NCI-H345 (cell line): ENCODE measurements at regions not wholly inside any gene's neighbourhood (a gene's known extent, or its start where the extent isn't known, plus 50 kb on each side); places are given as distances from the start of the nearest gene placed in this dataset.

ENCODE experiments used
- DNase-seq: peaks from one replicate; lab custom pipeline; 2025; lab: John Stamatoyannopoulos, UW

- DNase-seq = no peak
Observed at GRCh38 chr10:94192974-94193373, 169.8 kb downstream of the NOC3L start.

GRCh38 chr10:94193466-94193924 is 169.2 kb downstream of the NOC3L start:
- DNase-seq = no peak

DNA sequence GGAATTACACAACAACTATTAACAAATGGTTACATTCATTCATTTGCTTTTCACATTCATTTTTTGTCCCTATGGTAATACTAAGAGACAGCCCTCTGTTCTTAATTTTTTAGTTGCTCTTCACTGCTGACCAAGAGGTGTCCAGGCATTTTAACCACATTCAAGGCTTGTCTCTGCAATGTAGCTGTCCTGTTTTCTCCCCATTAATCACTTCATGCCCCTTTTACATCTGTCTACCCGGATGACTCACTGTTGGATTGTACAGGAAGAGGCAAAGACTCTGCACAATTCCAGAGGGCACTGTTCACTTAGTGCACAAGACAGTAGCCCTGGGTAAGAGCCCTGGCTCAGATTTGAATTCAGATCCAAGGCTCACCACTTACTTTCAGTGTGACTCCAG is 168.5 kb downstream of the NOC3L start:
- DNase-seq = no peak

GRCh38 chr10:94197241-94197640 is 165.5 kb downstream of the NOC3L start:
- no peak for DNase-seq

DNA sequence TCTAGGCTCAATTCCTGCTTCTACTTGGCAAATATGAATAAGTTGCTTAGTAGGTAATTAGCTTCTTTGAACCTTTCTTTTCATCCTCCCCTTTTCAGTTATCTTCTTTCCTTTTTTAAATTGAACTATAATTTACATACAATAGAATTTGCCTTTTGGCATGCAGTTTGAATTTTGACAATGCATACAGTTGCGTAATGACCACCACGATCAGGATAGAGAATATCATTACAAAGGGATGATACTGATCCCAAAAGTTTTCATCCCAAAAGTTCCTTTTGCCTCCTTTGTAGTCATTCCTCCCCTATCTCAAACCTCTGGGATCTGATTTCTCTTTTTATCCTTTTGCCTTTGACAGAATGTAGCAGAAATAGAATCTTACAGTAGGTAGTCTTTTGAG is 164.4 kb downstream of the NOC3L start:
- DNase-seq = no peak

GRCh38 chr10:94199565-94199964 is 163.2 kb downstream of the NOC3L start:
- DNase-seq = no peak

DNA sequence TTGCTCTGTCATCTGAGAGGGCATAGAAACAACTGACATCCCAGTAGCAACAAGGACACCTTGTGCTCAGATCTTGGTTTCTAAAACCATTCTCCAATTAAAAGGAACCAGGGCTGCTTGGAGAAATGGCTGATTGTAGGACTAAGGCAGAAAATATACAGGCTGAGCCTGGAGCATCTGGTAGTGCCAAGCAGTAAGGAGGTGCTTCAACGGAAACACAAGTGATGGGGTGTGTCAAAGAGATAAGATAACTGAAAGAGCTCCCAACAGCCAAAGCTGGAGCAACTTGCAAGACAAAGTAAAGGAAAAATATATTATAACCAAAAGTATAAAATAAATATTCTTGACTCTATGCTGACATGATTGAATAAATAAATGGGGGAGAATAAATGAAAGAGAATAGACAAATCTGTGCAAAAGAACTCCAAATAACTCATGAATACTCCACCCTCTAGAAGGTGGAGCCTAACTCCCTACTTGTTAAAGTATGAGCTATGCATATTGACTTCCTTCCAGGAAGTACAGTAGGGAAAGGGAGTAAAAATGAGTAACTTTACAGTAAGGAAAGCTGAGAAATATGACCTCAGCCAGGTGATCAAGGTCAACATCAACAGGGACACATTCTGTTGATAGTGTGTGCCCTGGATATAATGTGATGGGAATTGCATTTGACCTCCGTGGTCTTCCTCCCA is 162.4 kb downstream of the NOC3L start:
- DNase-seq = no peak

GRCh38 chr10:94205396-94205831 is 157.3 kb downstream of the NOC3L start:
- no peak for DNase-seq

DNA sequence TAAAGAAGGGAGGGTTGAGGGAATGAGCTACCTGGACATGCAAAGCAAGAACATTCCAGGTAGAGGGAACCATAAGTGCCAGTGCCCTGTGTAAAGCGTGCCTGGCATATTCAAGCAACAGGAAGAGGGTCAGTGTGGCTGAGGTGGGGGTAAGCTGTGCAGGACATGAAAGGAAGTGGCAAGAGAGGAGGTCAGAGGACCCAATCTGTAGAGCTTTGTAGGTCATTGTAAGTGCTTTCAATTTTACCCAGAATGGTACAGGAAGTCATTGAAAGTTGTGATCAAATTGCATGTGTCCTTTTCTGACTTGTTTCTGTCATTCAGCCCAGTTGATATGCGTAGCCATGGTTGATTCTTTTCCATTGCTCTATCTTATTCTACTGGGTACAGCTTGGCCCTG is 156.6 kb downstream of the NOC3L start:
- no peak for DNase-seq

- DNase-seq = no peak
Observed at GRCh38 chr10:94208315-94208714, 154.4 kb downstream of the NOC3L start.

DNA sequence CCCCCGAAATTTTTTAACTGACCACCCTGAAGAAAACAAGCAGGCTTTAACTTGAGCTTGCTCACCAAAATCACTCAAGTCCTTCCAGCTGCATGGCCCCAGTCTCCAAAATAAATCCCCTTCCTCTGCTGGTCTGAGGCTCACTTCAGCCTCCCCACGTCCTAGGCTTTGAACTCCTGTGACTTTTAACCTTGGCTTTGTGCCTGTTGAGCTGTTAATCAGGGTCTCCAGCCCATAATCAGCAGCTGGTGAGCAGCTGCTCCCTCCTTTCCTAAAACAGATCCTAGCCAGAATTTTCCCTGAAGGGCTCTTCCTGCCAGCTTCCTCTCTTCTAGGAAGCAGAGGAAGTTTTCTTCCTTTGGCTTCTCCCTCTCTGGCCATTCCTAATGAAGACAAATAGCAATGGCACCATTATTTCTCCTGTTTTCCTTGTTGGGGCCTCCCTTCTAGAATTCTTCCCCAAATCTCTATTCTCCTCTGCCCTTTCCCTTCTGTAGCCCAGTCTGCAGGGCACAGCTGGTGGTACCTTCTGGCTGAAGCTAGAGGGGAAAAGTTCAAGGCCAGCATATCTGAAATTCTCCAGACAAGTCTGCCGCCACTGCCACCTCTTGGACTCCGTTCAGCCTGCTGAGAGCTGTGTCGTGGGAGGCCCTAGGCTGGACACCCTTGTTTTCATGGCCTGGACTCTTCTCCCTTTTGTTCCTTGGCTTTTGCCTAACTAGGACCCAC is 152.1 kb downstream of the NOC3L start:
- DNase-seq = no peak

GRCh38 chr10:94211169-94211510 is 151.6 kb downstream of the NOC3L start:
- DNase-seq = no peak

DNA sequence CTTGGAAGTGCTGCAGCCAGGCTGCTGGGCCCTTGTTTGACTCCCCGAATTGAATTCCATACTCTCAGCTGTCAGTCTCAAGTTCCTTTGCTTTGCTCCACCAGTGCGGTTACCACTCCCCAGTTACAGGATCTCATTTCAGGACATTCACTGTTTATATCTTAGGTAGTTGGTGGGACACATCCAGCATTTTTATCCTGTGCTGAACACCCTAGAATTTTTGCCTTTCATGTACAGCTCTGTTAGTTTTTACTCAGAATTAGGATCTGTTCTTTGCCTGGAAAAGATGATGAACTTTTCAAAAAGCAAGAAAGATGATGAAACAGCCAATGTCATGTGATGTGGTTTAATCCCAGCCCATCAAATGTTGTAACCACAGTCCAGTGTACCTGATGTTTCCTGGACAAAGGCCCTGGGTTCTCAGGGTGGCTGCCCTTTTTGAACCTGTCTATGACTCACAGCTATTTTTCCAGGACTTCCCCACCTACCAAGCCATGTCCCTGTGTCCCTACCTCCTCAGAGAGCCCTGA is 149.7 kb downstream of the NOC3L start:
- DNase-seq = no peak

DNA sequence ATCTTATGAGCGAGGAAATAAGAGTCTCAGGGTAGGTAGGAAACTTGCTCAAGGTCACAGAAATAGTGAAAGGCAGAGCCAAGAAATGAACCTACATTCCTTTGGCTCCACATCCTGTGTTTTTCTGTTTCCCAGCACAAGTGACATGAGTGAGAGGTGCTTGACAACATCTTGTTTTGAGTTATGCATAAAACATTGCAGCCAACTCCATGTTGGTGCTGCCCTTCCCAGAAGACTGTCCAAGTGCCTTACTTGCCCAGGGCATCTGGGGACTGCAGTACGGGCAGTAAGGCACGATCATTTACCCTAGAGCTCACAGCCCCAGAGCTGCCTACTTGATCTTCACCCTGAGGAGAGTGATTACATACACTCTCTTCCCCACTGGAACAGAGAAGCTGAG is 148.8 kb downstream of the NOC3L start:
- no peak for DNase-seq

DNA sequence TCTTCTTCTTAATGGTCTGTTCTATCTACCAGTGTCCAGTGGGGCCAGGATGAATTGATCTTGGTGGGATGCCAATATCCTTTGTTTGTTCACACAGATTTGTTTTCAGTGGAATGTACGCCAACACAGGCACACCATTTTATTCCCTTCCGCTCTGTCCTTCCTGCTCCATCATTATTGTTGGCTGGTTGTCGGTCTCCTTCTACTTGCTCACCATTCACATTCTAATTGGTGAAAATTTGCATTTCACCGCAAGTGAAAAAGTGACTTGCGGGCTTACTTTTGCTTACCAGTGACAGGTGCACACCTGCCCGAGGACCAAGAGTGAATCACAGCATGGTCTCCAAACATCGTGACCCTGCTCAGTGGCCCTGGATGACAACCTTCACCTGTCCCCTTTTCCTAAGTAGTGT is 148.3 kb downstream of the NOC3L start:
- no peak for DNase-seq

DNA sequence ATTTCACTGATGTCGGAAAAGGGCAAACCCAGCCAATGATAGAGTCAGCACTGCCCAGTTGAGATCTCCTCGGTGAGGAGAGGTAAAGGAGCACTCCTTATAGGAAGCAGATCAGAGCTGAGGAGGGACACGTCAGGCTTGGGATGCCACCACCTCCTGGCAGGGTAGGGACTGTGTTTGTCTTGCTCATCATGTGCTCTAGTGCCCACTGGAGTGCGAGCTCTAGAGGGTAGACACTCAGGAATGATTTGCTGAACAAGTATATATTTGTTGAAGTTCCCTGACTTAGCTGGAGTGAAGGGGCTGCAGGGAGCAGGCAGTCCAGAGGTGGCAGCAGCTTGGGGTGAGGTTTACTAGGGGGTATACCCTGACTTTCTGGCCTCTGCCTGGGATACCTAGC is 146.5 kb downstream of the NOC3L start:
- DNase-seq = no peak

- DNase-seq = no peak
Observed at GRCh38 chr10:94217411-94217810, 145.3 kb downstream of the NOC3L start.

- DNase-seq = no peak
Observed at GRCh38 chr10:94218493-94219183, 144.1 kb downstream of the NOC3L start.

GRCh38 chr10:94219829-94220228 is 142.9 kb downstream of the NOC3L start:
- no peak for DNase-seq

GRCh38 chr10:94220717-94221116 is 142.0 kb downstream of the NOC3L start:
- DNase-seq = no peak

DNA sequence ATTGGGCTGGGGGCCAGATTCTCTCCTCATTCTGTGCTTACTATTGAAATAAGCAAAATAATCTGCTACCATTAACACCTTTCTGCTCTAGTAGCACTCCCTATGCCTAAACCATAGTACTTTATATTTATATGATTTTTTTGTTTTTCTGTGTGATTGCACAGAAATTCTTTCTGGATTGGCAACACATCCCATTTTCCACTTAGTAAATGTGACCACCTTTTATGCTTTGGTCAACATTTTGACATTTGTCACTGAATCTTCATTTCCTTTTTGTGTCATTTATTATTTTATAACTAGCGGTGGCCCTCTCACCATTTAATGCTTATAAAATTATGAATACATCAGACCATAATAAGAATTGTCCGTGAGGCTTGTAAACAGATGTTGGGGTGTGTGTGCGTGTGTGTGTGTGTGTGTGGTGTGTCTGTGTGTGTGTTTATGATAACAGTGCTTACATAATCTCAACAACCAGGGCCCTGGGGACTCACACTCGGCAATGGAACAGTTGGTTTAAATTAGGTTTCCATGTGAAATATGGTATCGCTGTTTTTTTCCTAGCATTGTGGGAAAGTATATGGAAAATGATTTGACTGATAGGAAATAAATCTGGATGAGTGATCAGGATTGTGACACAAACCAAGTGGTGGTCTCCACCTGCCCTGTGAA is 138.9 kb downstream of the NOC3L start:
- DNase-seq = no peak

GRCh38 chr10:94224656-94225055 is 138.1 kb downstream of the NOC3L start:
- no peak for DNase-seq
